Activated T-helper 2 cell treated with anti-CD3 and anti-CD28 coated beads, Interferon-gamma antibody, Interleukin-2, Interleukin-4, amounts not matched to agents 10 μg/mL and 5 μg/mL and 100 μg/mL, durations not matched to agents 14 hours and 24 hours and 36 hours (primary cell): ENCODE measurements at regions not wholly inside any gene's neighbourhood (a gene's known extent, or its start where the extent isn't known, plus 50 kb on each side); places are given as distances from the start of the nearest gene placed in this dataset.
"Not testable (repeated sequence)": the region's sequence is repeated elsewhere in the genome, so short reads cannot be mapped to it uniquely, and the experiment has no call there.

Source experiments
- DNase-seq: peaks from one replicate; pipeline ENCODE4 v3.0.0; 2021; ENCODE audit warnings: low spot score
- H3K27ac Mint-ChIP-seq: one replicate; pipeline ENCODE4 v1.8.0; 2021; ENCODE audit warnings: mixed read lengths
- H3K27me3 Mint-ChIP-seq: one replicate; pipeline ENCODE4 v1.8.0; 2021; ENCODE audit warnings: low read depth, mixed read lengths
- H3K36me3 Mint-ChIP-seq: one replicate; pipeline ENCODE4 v1.8.0; 2021; ENCODE audit warnings: low read depth, mixed read lengths
- H3K4me1 Mint-ChIP-seq: one replicate; pipeline ENCODE4 v1.8.0; 2021; ENCODE audit warnings: low read depth, mixed read lengths
- H3K4me3 Mint-ChIP-seq: one replicate; pipeline ENCODE4 v1.8.0; 2021; ENCODE audit warnings: low read depth, mild to moderate bottlenecking, moderate library complexity, mixed read lengths
- H3K9me3 Mint-ChIP-seq: one replicate; pipeline ENCODE4 v1.8.0; 2021; ENCODE audit warnings: mixed read lengths
- intact Hi-C: fragments of 100-400 bp; cut with micrococcal nuclease; formaldehyde crosslinking; loops from one replicate; pipeline ENCODE4 v1.15.1; 2023

GRCh38 chr6:11938285-11938890 is 73.7 kb upstream of the HIVEP1 start:
- H3K9me3 Mint-ChIP-seq = no peaks in the 10 kb centered on the region
- intact Hi-C loops = no loop called here
- no peak for DNase-seq
- peaks cover 7% of the 10 kb centered on the region for H3K4me1 Mint-ChIP-seq
- H3K27me3 Mint-ChIP-seq = peaks cover 5% of the 10 kb centered on the region
- no peaks in the 10 kb centered on the region for H3K36me3 Mint-ChIP-seq
- H3K27ac Mint-ChIP-seq = no peak overlapping the region
- no peak overlapping the region for H3K4me3 Mint-ChIP-seq

- Mint-ChIP-seq H3K36me3 (no peaks in the 10 kb centered on the region), H3K27ac (no peak overlapping the region), H3K27me3 (peaks cover 2% of the 10 kb centered on the region), H3K4me3 (no peak overlapping the region), H3K9me3 (no peaks in the 10 kb centered on the region), H3K4me1 (no peaks in the 10 kb centered on the region)
- intact Hi-C loops = no loop called here
- no peak for DNase-seq
Measured at GRCh38 chr6:11934638-11935037, 77.5 kb upstream of the HIVEP1 start.

GRCh38 chr6:11932892-11933291 is 79.2 kb upstream of the HIVEP1 start:
- H3K4me1 Mint-ChIP-seq, H3K36me3 Mint-ChIP-seq, DNase-seq, H3K4me3 Mint-ChIP-seq, H3K9me3 Mint-ChIP-seq, H3K27ac Mint-ChIP-seq, intact Hi-C loops, H3K27me3 Mint-ChIP-seq: not testable (repeated sequence)

- Mint-ChIP-seq H3K9me3 (no peaks in the 10 kb centered on the region), H3K4me3 (no peak overlapping the region), H3K4me1 (no peaks in the 10 kb centered on the region), H3K27ac (no peak overlapping the region), H3K27me3 (peaks cover 8% of the 10 kb centered on the region), H3K36me3 (no peaks in the 10 kb centered on the region)
- DNase-seq = no peak
- intact Hi-C loops = no loop called here
Measured at GRCh38 chr6:11931296-11932035, 80.6 kb upstream of the HIVEP1 start.

GRCh38 chr6:11930834-11931233 is 81.3 kb upstream of the HIVEP1 start:
- H3K36me3 Mint-ChIP-seq, H3K9me3 Mint-ChIP-seq, H3K4me1 Mint-ChIP-seq, H3K27ac Mint-ChIP-seq, H3K4me3 Mint-ChIP-seq, DNase-seq, intact Hi-C loops: not testable (repeated sequence)
- peaks cover 12% of the 10 kb centered on the region for H3K27me3 Mint-ChIP-seq

GRCh38 chr6:11930240-11930639 is 81.9 kb upstream of the HIVEP1 start:
- H3K27me3 Mint-ChIP-seq = peaks cover 14% of the 10 kb centered on the region

GRCh38 chr6:11929241-11929835 is 82.8 kb upstream of the HIVEP1 start:
- Mint-ChIP-seq H3K27me3 (peaks cover 14% of the 10 kb centered on the region), H3K36me3 (no peaks in the 10 kb centered on the region), H3K4me3 (no peak overlapping the region), H3K9me3 (no peaks in the 10 kb centered on the region), H3K27ac (no peak overlapping the region), H3K4me1 (no peaks in the 10 kb centered on the region)
- intact Hi-C loops = no loop called here
- DNase-seq = no peak

More at GRCh38 chr6:11930240-11930639, 81.9 kb upstream of the HIVEP1 start:
- no peaks in the 10 kb centered on the region for H3K9me3 Mint-ChIP-seq
- no peak for DNase-seq
- H3K4me1 Mint-ChIP-seq = no peaks in the 10 kb centered on the region
- intact Hi-C loops = no loop called here
- H3K27ac Mint-ChIP-seq = no peak overlapping the region
- H3K4me3 Mint-ChIP-seq = no peak overlapping the region
- no peaks in the 10 kb centered on the region for H3K36me3 Mint-ChIP-seq

- Mint-ChIP-seq H3K4me1 (no peaks in the 10 kb centered on the region), H3K36me3 (no peaks in the 10 kb centered on the region), H3K4me3 (no peak overlapping the region), H3K27ac (no peak overlapping the region), H3K9me3 (no peaks in the 10 kb centered on the region), H3K27me3 (peaks cover 14% of the 10 kb centered on the region)
- intact Hi-C loops = no loop called here
- DNase-seq = no peak
Measured at GRCh38 chr6:11926594-11927407, 85.3 kb upstream of the HIVEP1 start.

- H3K4me3 Mint-ChIP-seq = no peak overlapping the region
- intact Hi-C loops = no loop called here
- no peaks in the 10 kb centered on the region for H3K4me1 Mint-ChIP-seq
- no peaks in the 10 kb centered on the region for H3K9me3 Mint-ChIP-seq
- no peak overlapping the region for H3K27ac Mint-ChIP-seq
- peaks cover 14% of the 10 kb centered on the region for H3K27me3 Mint-ChIP-seq
- no peak for DNase-seq
- H3K36me3 Mint-ChIP-seq = no peaks in the 10 kb centered on the region
Measured at GRCh38 chr6:11925805-11926204, 86.3 kb upstream of the HIVEP1 start.

- H3K4me1 Mint-ChIP-seq = no peaks in the 10 kb centered on the region
- peaks cover 10% of the 10 kb centered on the region for H3K27me3 Mint-ChIP-seq
- no peak for DNase-seq
- no peak overlapping the region for H3K27ac Mint-ChIP-seq
- intact Hi-C loops = no loop called here
- no peak overlapping the region for H3K4me3 Mint-ChIP-seq
- no peaks in the 10 kb centered on the region for H3K36me3 Mint-ChIP-seq
- H3K9me3 Mint-ChIP-seq = no peaks in the 10 kb centered on the region
Measured at GRCh38 chr6:11923621-11924020, 88.5 kb upstream of the HIVEP1 start.

- no peaks in the 10 kb centered on the region for H3K9me3 Mint-ChIP-seq
- H3K36me3 Mint-ChIP-seq = no peaks in the 10 kb centered on the region
- H3K27me3 Mint-ChIP-seq = peaks cover 10% of the 10 kb centered on the region
- no peaks in the 10 kb centered on the region for H3K4me1 Mint-ChIP-seq
- intact Hi-C loops = no loop called here
- no peak overlapping the region for H3K4me3 Mint-ChIP-seq
- no peak overlapping the region for H3K27ac Mint-ChIP-seq
- no peak for DNase-seq
Measured at GRCh38 chr6:11922901-11923300, 89.2 kb upstream of the HIVEP1 start.

- Mint-ChIP-seq H3K36me3 (no peaks in the 10 kb centered on the region), H3K9me3 (no peaks in the 10 kb centered on the region), H3K27me3 (peaks cover 8% of the 10 kb centered on the region), H3K27ac (no peak overlapping the region), H3K4me1 (no peaks in the 10 kb centered on the region), H3K4me3 (no peak overlapping the region)
- no peak for DNase-seq
- intact Hi-C loops = no loop called here
Measured at GRCh38 chr6:11921751-11922150, 90.4 kb upstream of the HIVEP1 start.

- Mint-ChIP-seq H3K36me3 (no peaks in the 10 kb centered on the region), H3K27ac (no peak overlapping the region), H3K4me3 (no peak overlapping the region), H3K4me1 (no peaks in the 10 kb centered on the region), H3K9me3 (no peaks in the 10 kb centered on the region), H3K27me3 (peaks cover 4% of the 10 kb centered on the region)
- DNase-seq = no peak
- intact Hi-C loops = no loop called here
Measured at GRCh38 chr6:11921017-11921438, 91.1 kb upstream of the HIVEP1 start.
